Esophagus squamous epithelium (tissue), 5 donors: ENCODE measurements at regions not wholly inside any gene's neighbourhood (a gene's known extent, or its start where the extent isn't known, plus 50 kb on each side); places are given as distances from the start of the nearest gene placed in this dataset.

Experiments
- DNase-seq: peaks from one replicate; lab custom pipeline; 2025; lab: John Stamatoyannopoulos, UW
- H3K27ac ChIP-seq, 4 donors: fragments of 200-600 bp; sonication (generic); one replicate each; pipeline ENCODE4 v1.5.1; 2016 to 2019; ENCODE audit warnings: mild to moderate bottlenecking in 1 of 4
- H3K27me3 ChIP-seq, 4 donors: fragments of 200-600 bp; sonication (generic); 1 replicate in 3 of 4; 2 replicates in 1 of 4; pipeline versions ENCODE4 v1.5.1 to v1.6.0; 2017 to 2021; ENCODE audit warnings: antibody characterized with exemption in 1 of 4
- H3K36me3 ChIP-seq, 3 donors: fragments of 200-600 bp; sonication (generic); one replicate each; pipeline ENCODE4 v1.5.1; 2016 to 2019
- H3K4me1 ChIP-seq, 3 donors: fragments of 200-600 bp; sonication (generic); one replicate each; pipeline ENCODE4 v1.5.1; 2017 to 2019
- H3K4me3 ChIP-seq, 4 donors: fragments of 200-600 bp; sonication (generic); 1 replicate in 3 of 4; 2 replicates in 1 of 4; pipeline ENCODE4 v1.5.1; 2016 to 2019; ENCODE audit warnings: mild to moderate bottlenecking in 2 of 4, moderate library complexity in 1 of 4
- H3K9me3 ChIP-seq, 3 donors: fragments of 200-600 bp; sonication (generic); one replicate each; pipeline ENCODE4 v1.5.1; 2016 to 2019
- POLR2A ChIP-seq, 4 donors: fragments of 450-650 bp; IDR thresholded peaks; one replicate each; pipeline ENCODE4 v1.6.1; 2017; ENCODE audit warnings: antibody characterized with exemption in 4 of 4, mild to moderate bottlenecking in 4 of 4, moderate library complexity in 3 of 4
- WGBS, 2 donors: methylation state at CpG; one replicate each; pipeline ENCODE4 v1.1.5; 2018; 5-methylcytosine and 5-hydroxymethylcytosine counted together
- intact Hi-C: fragments of 100-400 bp; cut with DNase I; formaldehyde crosslinking; loops from one replicate; pipeline ENCODE4 v1.15.0; 2022
- TF ChIP-seq, protein P1 (sequence below), 6 experiments: fragments of 450-650 bp in 4 of 6; fragments of 200-600 bp in 2 of 6; sonication (generic) in 2 of 6; IDR thresholded peaks; one replicate each; pipeline ENCODE4 v1.5.1; 2016 to 2019; ENCODE audit warnings: antibody characterized with exemption in 6 of 6, mild to moderate bottlenecking in 4 of 6, moderate library complexity in 4 of 6
- donor health status: DM: yes; HTN: yes; CAD: no.

- DNase-seq: no peak
- TF ChIP-seq, protein P1, sequence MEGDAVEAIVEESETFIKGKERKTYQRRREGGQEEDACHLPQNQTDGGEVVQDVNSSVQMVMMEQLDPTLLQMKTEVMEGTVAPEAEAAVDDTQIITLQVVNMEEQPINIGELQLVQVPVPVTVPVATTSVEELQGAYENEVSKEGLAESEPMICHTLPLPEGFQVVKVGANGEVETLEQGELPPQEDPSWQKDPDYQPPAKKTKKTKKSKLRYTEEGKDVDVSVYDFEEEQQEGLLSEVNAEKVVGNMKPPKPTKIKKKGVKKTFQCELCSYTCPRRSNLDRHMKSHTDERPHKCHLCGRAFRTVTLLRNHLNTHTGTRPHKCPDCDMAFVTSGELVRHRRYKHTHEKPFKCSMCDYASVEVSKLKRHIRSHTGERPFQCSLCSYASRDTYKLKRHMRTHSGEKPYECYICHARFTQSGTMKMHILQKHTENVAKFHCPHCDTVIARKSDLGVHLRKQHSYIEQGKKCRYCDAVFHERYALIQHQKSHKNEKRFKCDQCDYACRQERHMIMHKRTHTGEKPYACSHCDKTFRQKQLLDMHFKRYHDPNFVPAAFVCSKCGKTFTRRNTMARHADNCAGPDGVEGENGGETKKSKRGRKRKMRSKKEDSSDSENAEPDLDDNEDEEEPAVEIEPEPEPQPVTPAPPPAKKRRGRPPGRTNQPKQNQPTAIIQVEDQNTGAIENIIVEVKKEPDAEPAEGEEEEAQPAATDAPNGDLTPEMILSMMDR (IDR thresholded peaks at IDR 0.05): no peak
- no peak for TF ChIP-seq POLR2A (IDR thresholded peaks at IDR 0.05)
- 55 to 65% methylated on average over 5 to 7 of the region's 7 CpGs for WGBS, 2 donors
- intact Hi-C loops: no loop called here
- Histone ChIP-seq H3K4me1 (no peaks in the 10 kb centered on the region), H3K27ac (no peak overlapping the region), H3K4me3 (no peak overlapping the region), H3K9me3 (no peaks in the 10 kb centered on the region), H3K27me3 (no peaks in the 10 kb centered on the region), H3K36me3 (no peaks in the 10 kb centered on the region)
Observed at GRCh38 chr22:34067031-34067430, 146.8 kb upstream of the LARGE1 start.

DNA sequence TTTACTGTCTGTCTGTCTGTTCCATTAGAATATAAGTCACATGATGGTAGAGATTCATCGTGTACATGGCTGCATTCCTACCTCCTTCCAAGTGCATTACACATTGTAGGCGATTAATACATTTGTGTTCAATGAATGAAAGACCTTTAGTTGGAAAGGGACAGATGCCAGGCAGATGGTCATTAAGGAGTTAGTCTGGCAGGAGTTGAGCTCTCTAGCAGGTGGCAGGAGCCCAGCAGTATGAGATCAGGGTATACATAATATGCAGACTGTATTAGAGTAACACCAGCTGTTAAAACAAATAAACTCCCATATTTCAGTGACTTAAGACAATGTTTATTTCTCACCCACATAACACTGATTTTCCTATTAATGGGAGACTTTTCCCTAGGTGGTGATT lies 147.7 kb upstream of the LARGE1 start:
- Histone ChIP-seq H3K27me3 (no peaks in the 10 kb centered on the region), H3K27ac (no peak overlapping the region), H3K9me3 (no peaks in the 10 kb centered on the region), H3K4me3 (no peak overlapping the region), H3K36me3 (no peaks in the 10 kb centered on the region), H3K4me1 (no peaks in the 10 kb centered on the region)
- 28 to 45% methylated on average over 2 of the region's 2 CpGs for WGBS, 2 donors
- no peak for DNase-seq
- intact Hi-C loops: no loop called here
- TF ChIP-seq, protein P1 (IDR thresholded peaks at IDR 0.05): no peak
- TF ChIP-seq POLR2A (IDR thresholded peaks at IDR 0.05): no peak

DNA sequence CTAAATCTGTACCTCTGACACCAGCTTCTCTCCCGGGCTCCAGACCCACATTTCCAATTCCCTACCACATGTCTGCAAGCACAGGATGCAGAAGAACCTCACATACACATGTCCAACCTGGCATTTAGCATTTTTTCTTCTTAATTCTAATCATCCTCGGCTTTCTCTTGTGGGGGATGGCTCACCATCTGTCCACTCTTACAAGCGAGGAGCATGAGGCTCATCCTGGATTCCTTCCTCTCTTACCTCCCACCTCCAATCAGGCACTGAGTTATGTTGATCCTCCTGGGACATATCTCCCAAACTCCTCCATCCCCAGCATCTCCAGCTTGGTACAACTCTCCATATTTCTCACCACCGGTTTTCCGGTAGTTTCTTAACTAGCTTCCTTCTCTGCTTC lies 149.8 kb upstream of the LARGE1 start:
- Histone ChIP-seq H3K4me3 (no peak overlapping the region), H3K9me3 (no peaks in the 10 kb centered on the region), H3K36me3 (no peaks in the 10 kb centered on the region), H3K27ac (no peak overlapping the region), H3K27me3 (peaks cover 0 to 7% (median 0%) of the 10 kb centered on the region in 4 donors), H3K4me1 (no peaks in the 10 kb centered on the region)
- intact Hi-C loops: no loop called here
- 81% methylated on average over 5 of the region's 5 CpGs for WGBS, 2 donors
- TF ChIP-seq POLR2A (IDR thresholded peaks at IDR 0.05): no peak
- TF ChIP-seq, protein P1 (IDR thresholded peaks at IDR 0.05): no peak
- no peak for DNase-seq

GRCh38 chr22:34070531-34070930 lies 150.3 kb upstream of the LARGE1 start:
- TF ChIP-seq POLR2A (IDR thresholded peaks at IDR 0.05): no peak
- TF ChIP-seq, protein P1 (IDR thresholded peaks at IDR 0.05): no peak
- 48 to 53% methylated on average over 3 of the region's 3 CpGs for WGBS, 2 donors
- intact Hi-C loops: no loop called here
- Histone ChIP-seq H3K4me1 (no peaks in the 10 kb centered on the region), H3K36me3 (no peaks in the 10 kb centered on the region), H3K4me3 (no peak overlapping the region), H3K9me3 (no peaks in the 10 kb centered on the region), H3K27ac (no peak overlapping the region), H3K27me3 (peaks cover 0 to 7% (median 0%) of the 10 kb centered on the region in 4 donors)
- no peak for DNase-seq

GRCh38 chr22:34072585-34072984 lies 152.3 kb upstream of the LARGE1 start:
- Histone ChIP-seq H3K27ac (no peak overlapping the region), H3K4me3 (no peak overlapping the region), H3K4me1 (no peaks in the 10 kb centered on the region), H3K36me3 (no peaks in the 10 kb centered on the region), H3K9me3 (no peaks in the 10 kb centered on the region), H3K27me3 (peaks cover 0 to 15% (median 0%) of the 10 kb centered on the region in 4 donors)
- DNase-seq: no peak
- WGBS, 2 donors: 52 to 61% methylated on average over 3 to 4 of the region's 4 CpGs
- intact Hi-C loops: no loop called here
- TF ChIP-seq POLR2A (IDR thresholded peaks at IDR 0.05): no peak
- TF ChIP-seq, protein P1 (IDR thresholded peaks at IDR 0.05): no peak
